SK-N-SH treated with all-trans-retinoic acid at 6 μM for 48 hours (cell line): ENCODE measurements at regions not wholly inside any gene's neighbourhood (a gene's known extent, or its start where the extent isn't known, plus 50 kb on each side); places are given as distances from the start of the nearest gene placed in this dataset.

ENCODE experiments used
- ARNTL ChIP-seq: fragments of 450-650 bp; formaldehyde crosslinking; IDR thresholded peaks from 2 replicates; pipeline ENCODE4 v1.5.0; 2020; ENCODE audit warnings: low read depth, mild to moderate bottlenecking, moderate library complexity, borderline replicate concordance
- CSRNP3 ChIP-seq: fragments of 250-450 bp; sonication (Bioruptor Pico); IDR thresholded peaks from 2 replicates; pipeline ENCODE4 v1.5.1; 2021; ENCODE audit warnings: mild to moderate bottlenecking, moderate library complexity
- RARB ChIP-seq: fragments of 250-450 bp; sonication (Bioruptor Pico); IDR thresholded peaks from 2 replicates; pipeline ENCODE4 v1.8.0; 2021; ENCODE audit warnings: mild to moderate bottlenecking, moderate library complexity
- ZFP3 ChIP-seq: fragments of 250-450 bp; sonication (Bioruptor Pico); IDR thresholded peaks from 2 replicates; pipeline ENCODE4 v1.5.0; 2020; ENCODE audit warnings: mild to moderate bottlenecking, moderate library complexity
- ZFP30 ChIP-seq: fragments of 450-650 bp; formaldehyde crosslinking; IDR thresholded peaks from 2 replicates; pipeline ENCODE4 v1.5.0; 2022; ENCODE audit warnings: mild to moderate bottlenecking, moderate library complexity

DNA sequence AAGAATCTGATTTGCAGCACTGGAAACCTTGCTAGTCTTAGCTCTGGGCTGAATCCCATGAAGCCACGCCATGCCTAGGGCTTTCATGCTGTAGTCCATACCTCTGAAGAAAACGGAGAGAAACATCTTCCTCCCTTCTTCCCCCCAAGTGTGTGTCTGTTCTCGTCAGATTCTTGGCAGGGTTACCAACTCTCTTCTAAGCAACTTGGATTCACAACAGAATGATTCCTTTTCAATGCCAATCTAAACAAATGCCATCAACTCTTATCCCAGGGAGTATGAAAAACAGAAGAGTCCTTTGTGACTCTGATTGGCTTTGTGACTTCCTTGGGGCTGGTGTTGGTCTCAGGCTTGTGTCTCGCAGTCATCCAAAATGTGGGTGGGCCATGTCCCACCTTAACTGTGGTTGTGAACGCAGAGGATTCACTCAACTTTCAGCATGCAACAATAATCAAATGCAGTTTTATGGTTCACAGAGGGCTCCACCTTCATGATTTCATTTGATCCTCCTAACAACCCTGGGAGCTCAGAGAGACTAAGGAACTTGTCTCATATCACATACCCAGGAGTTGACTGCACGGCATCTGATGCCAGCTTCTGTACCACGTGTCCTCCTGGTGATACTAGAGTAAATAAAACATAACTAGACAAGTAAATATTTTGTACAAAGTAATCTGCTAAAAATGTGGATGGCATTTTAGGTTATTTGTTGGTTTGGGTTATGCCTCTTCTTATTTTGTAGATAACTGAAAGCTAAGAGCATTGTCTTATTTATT lies 186.0 kb upstream of the TNP1 start:
- TF ChIP-seq ZFP30: no peak
- no peak for TF ChIP-seq CSRNP3
- TF ChIP-seq ZFP3 (CRISPR knock-in tag): no peak
- TF ChIP-seq ARNTL (CRISPR knock-in tag): no peak
- TF ChIP-seq RARB: no peak
